Pancreas (tissue), 10 donors: ENCODE measurements at regions not wholly inside any gene's neighbourhood (a gene's known extent, or its start where the extent isn't known, plus 50 kb on each side); places are given as distances from the start of the nearest gene placed in this dataset.

ENCODE experiments used
- ATAC-seq, 4 donors: fragments of 200-7000 bp; cut with Tn5 transposase; one replicate each; pipeline versions ENCODE4 v1.8.0 to v1.9.1; 2020; ENCODE audit warnings: mild to moderate bottlenecking in 4 of 4, moderate library complexity in 4 of 4
- DNase-seq, 6 donors: peaks; one replicate each; pipeline ENCODE4 v3.0.0-alpha.2; 2020
- FAIRE-seq: peaks from 2 replicates; lab custom pipeline; 2012; peaks lifted over from hg19 to GRCh38; lab: Jason Lieb, UNC
- H3K27ac ChIP-seq, 4 donors: fragments of 200-600 bp; sonication (generic); 1 replicate in 3 of 4; 2 replicates in 1 of 4; pipeline versions ENCODE4 v1.5.0 to v1.8.0; 2020
- H3K27me3 ChIP-seq, 4 donors: fragments of 200-600 bp; one replicate each; pipeline ENCODE4 v1.8.0; 2021
- H3K36me3 ChIP-seq, 3 donors: fragments of 200-600 bp; sonication (generic) in 1 of 3; one replicate each; pipeline versions ENCODE4 v1.5.0 to v1.8.0; 2020 to 2021
- H3K4me1 ChIP-seq, 3 donors: fragments of 200-600 bp; one replicate each; pipeline ENCODE4 v1.8.0; 2021
- H3K4me3 ChIP-seq, 4 donors: fragments of 200-600 bp; sonication (generic) in 2 of 4; one replicate each; pipeline versions ENCODE4 v1.5.0 to v1.8.0; 2020 to 2021
- H3K9me3 ChIP-seq, 4 donors: fragments of 200-600 bp; one replicate each; pipeline ENCODE4 v1.8.0; 2021
- CTCF ChIP-seq, 4 donors: fragments of 200-600 bp; sonication (generic) in 3 of 4; IDR thresholded peaks; one replicate each; pipeline versions ENCODE4 v1.5.0 to v1.8.0; 2021; ENCODE audit warnings: antibody characterized with exemption in 4 of 4
- WGBS, 2 donors: extraction: QIAGEN DNeasy Blood & Tissue Kit; methylation state at CpG; one replicate each; pipeline ENCODE4 v1.1.7; 2013; 5-methylcytosine and 5-hydroxymethylcytosine counted together
- intact Hi-C, 3 donors: fragments of 100-400 bp; cut with DNase I; formaldehyde crosslinking; loops; one replicate each; pipeline versions ENCODE4 v1.11.1 to v1.14.2; 2022
- donor health status: healthy with polysubstance abuse.
- donor health status: DM: no; HTN: no; CAD: no; lungs with moderate emphysema.
- donor health status: DM: no; HTN: no; CAD: no.
- donor health status: control.
- donor health status: control.
- donor health status: Bipolar disorder and iron deficiency.
- donor health status: DM: yes; HTN: yes; CAD: no.
- donor health status: DM: no; HTN: no; CAD: no.
- donor health status: DM: no; HTN: no; CAD: no.
- donor health status: DM: yes; HTN: yes; CAD: no.

- FAIRE-seq, result no peak
- Histone ChIP-seq H3K9me3 (no peaks in the 10 kb centered on the region), H3K36me3 (no peaks in the 10 kb centered on the region), H3K4me3 (no peak overlapping the region), H3K27me3 (no peaks in the 10 kb centered on the region), H3K27ac (no peak overlapping the region), H3K4me1 (no peaks in the 10 kb centered on the region)
- DNase-seq, result no peak
- TF ChIP-seq CTCF (IDR thresholded peaks at IDR 0.05), result no peak
- 90 to 95% methylated on average over 6 of the region's 6 CpGs for WGBS, 2 donors
- no peak for ATAC-seq
- intact Hi-C loops, result no loop called here
Observed at GRCh38 chr1:213927846-213928245, 59.9 kb upstream of the PROX1 start.

GRCh38 chr1:213929398-213929797 lies 58.4 kb upstream of the PROX1 start:
- no peak for DNase-seq
- Histone ChIP-seq H3K4me3 (no peak overlapping the region), H3K9me3 (no peaks in the 10 kb centered on the region), H3K36me3 (no peaks in the 10 kb centered on the region), H3K4me1 (peaks cover 5 to 7% (median 6%) of the 10 kb centered on the region in 3 donors), H3K27me3 (no peaks in the 10 kb centered on the region), H3K27ac (no peak overlapping the region)
- no peak for ATAC-seq
- TF ChIP-seq CTCF (IDR thresholded peaks at IDR 0.05), result no peak
- intact Hi-C loops, result no loop called here
- FAIRE-seq, result no peak

- H3K27ac ChIP-seq, result no peak overlapping the region
- FAIRE-seq, result no peak
- no peaks in the 10 kb centered on the region for H3K27me3 ChIP-seq
- ATAC-seq, result no peak
- no peak for DNase-seq
- intact Hi-C loops, result no loop called here
- H3K4me1 ChIP-seq, result peaks cover 6 to 12% (median 8%) of the 10 kb centered on the region in 3 donors
- no peaks in the 10 kb centered on the region for H3K36me3 ChIP-seq
- no peaks in the 10 kb centered on the region for H3K9me3 ChIP-seq
- WGBS, 2 donors, result 68 to 70% methylated on average over 8 of the region's 8 CpGs
- no peak for TF ChIP-seq CTCF (IDR thresholded peaks at IDR 0.05)
- no peak overlapping the region for H3K4me3 ChIP-seq
Observed at GRCh38 chr1:213931836-213932235, 55.9 kb upstream of the PROX1 start.

GRCh38 chr1:213933336-213933735 lies 54.4 kb upstream of the PROX1 start:
- intact Hi-C loops, result no loop called here
- FAIRE-seq (no peak), ATAC-seq (no peak)

More at GRCh38 chr1:213933336-213933735, 54.4 kb upstream of the PROX1 start:
- no peak overlapping the region for H3K4me3 ChIP-seq
- no peak for DNase-seq
- no peaks in the 10 kb centered on the region for H3K27me3 ChIP-seq
- H3K4me1 ChIP-seq, result peaks cover 6 to 12% (median 8%) of the 10 kb centered on the region in 3 donors
- no peaks in the 10 kb centered on the region for H3K36me3 ChIP-seq
- no peaks in the 10 kb centered on the region for H3K9me3 ChIP-seq
- no peak overlapping the region for H3K27ac ChIP-seq
- 51 to 57% methylated on average over 5 of the region's 5 CpGs for WGBS, 2 donors
- TF ChIP-seq CTCF (IDR thresholded peaks at IDR 0.05), result no peak
